Neuronal stem cell (in vitro differentiated cells): ENCODE measurements at regions not wholly inside any gene's neighbourhood (a gene's known extent, or its start where the extent isn't known, plus 50 kb on each side); places are given as distances from the start of the nearest gene placed in this dataset.

ENCODE experiments used
- DNase-seq: peaks from one replicate; pipeline ENCODE4 v3.0.0-alpha.2; 2013; ENCODE audit warnings: low spot score
- H2AFZ ChIP-seq: one replicate; pipeline ENCODE4 v1.6.1; 2013; ENCODE audit warnings: mild to moderate bottlenecking, low read length, inconsistent platforms
- H2AK5ac ChIP-seq: 2 replicates; pipeline ENCODE4 v1.6.1; 2013; ENCODE audit warnings: low read depth, mild to moderate bottlenecking, inconsistent platforms, low read length, moderate library complexity, mixed read lengths
- H2BK120ac ChIP-seq: 2 replicates; pipeline ENCODE4 v1.6.1; 2013; ENCODE audit warnings: low read depth, mild to moderate bottlenecking, inconsistent platforms, low read length, moderate library complexity, mixed read lengths
- H2BK12ac ChIP-seq: one replicate; pipeline ENCODE4 v1.6.1; 2013; ENCODE audit warnings: low read length, inconsistent platforms
- H2BK15ac ChIP-seq: 2 replicates; pipeline ENCODE4 v1.6.1; 2013; ENCODE audit warnings: mild to moderate bottlenecking, low read length, inconsistent platforms, mixed read lengths
- H2BK5ac ChIP-seq: one replicate; pipeline ENCODE4 v1.6.1; 2013; ENCODE audit warnings: inconsistent platforms, mild to moderate bottlenecking, low read length, moderate library complexity
- H3K14ac ChIP-seq: one replicate; pipeline ENCODE4 v1.6.1; 2013; ENCODE audit warnings: low read length, inconsistent platforms
- H3K18ac ChIP-seq: 2 replicates; pipeline ENCODE4 v1.6.1; 2013; ENCODE audit warnings: low read length, inconsistent platforms
- H3K23ac ChIP-seq: 2 replicates; pipeline ENCODE4 v1.6.1; 2013; ENCODE audit warnings: low read depth, mild to moderate bottlenecking, mixed read lengths, low read length, inconsistent platforms; ENCODE audit not compliant: poor library complexity
- H3K27ac ChIP-seq: replicated peaks from 3 replicates; pipeline ENCODE4 v1.5.1; 2013; ENCODE audit warnings: low read length, inconsistent platforms
- H3K27me3 ChIP-seq, 3 experiments: 2 replicates each; pipeline ENCODE4 v1.6.1; 2013; ENCODE audit warnings: low read length in 3 of 3, mild to moderate bottlenecking in 2 of 3, inconsistent platforms in 1 of 3, low read depth in 1 of 3, mixed read lengths in 1 of 3, moderate library complexity in 1 of 3; ENCODE audit not compliant: control insufficient read depth in 3 of 3, insufficient read depth in 3 of 3
- H3K36me3 ChIP-seq, 2 donors: replicated peaks in 1 of 2; 2 replicates each; pipeline ENCODE4 v1.6.1; 2013; ENCODE audit warnings: low read length in 2 of 2; ENCODE audit not compliant: control insufficient read depth in 2 of 2, insufficient read depth in 2 of 2
- H3K4ac ChIP-seq: 2 replicates; pipeline ENCODE4 v1.6.1; 2013; ENCODE audit warnings: inconsistent platforms, mild to moderate bottlenecking, low read length, moderate library complexity
- H3K4me1 ChIP-seq, 2 donors: 1 replicate in 1 of 2; 2 replicates in 1 of 2; pipeline ENCODE4 v1.6.1; 2013; ENCODE audit warnings: low read length in 2 of 2, low read depth in 1 of 2; ENCODE audit not compliant: control insufficient read depth in 2 of 2, insufficient read depth in 1 of 2
- H3K4me2 ChIP-seq: one replicate; pipeline ENCODE4 v1.6.1; 2013; ENCODE audit warnings: mild to moderate bottlenecking, low read length, inconsistent platforms; ENCODE audit not compliant: insufficient read depth, poor library complexity, severe bottlenecking
- H3K4me3 ChIP-seq, 2 donors: 2 replicates each; pipeline ENCODE4 v1.5.1; 2013; ENCODE audit warnings: low read length in 2 of 2, mild to moderate bottlenecking in 2 of 2, inconsistent platforms in 1 of 2, moderate library complexity in 1 of 2
- H3K79me1 ChIP-seq: one replicate; pipeline ENCODE4 v1.6.1; 2013; ENCODE audit warnings: low read depth, mild to moderate bottlenecking, inconsistent platforms, low read length, moderate library complexity
- H3K9ac ChIP-seq: one replicate; pipeline ENCODE4 v1.6.1; 2013; ENCODE audit warnings: mild to moderate bottlenecking, low read depth, low read length, inconsistent platforms; ENCODE audit not compliant: poor library complexity
- H3K9me3 ChIP-seq, 2 donors: replicated peaks in 1 of 2; 2 replicates each; pipeline versions ENCODE3 to v1.6.1; 2013; ENCODE audit warnings: low read length in 2 of 2, mild to moderate bottlenecking in 2 of 2, inconsistent platforms in 1 of 2, low read depth in 1 of 2, mixed read lengths in 1 of 2, moderate library complexity in 1 of 2; ENCODE audit not compliant: control insufficient read depth in 2 of 2, insufficient read depth in 1 of 2
- H4K8ac ChIP-seq: one replicate; pipeline ENCODE4 v1.6.1; 2013; ENCODE audit warnings: low read depth, mild to moderate bottlenecking, inconsistent platforms, low read length, moderate library complexity
- H4K91ac ChIP-seq: one replicate; pipeline ENCODE4 v1.6.1; 2013; ENCODE audit warnings: low read length, low read depth, mild to moderate bottlenecking, inconsistent platforms; ENCODE audit not compliant: poor library complexity
- WGBS, 2 donors: extraction: QIAGEN DNeasy Blood & Tissue Kit; methylation state at CpG; one replicate each; pipeline ENCODE4 v1.1.7; 2013; ENCODE audit warnings: missing lambda C conversion rate in 2 of 2, mixed read lengths in 1 of 2; ENCODE audit not compliant: insufficient read length in 2 of 2, insufficient replicate concordance in 1 of 2; ENCODE audit errors: extremely low coverage in 2 of 2; 5-methylcytosine and 5-hydroxymethylcytosine counted together

GRCh38 chr2:39933196-39933595, 154.1 kb upstream of the THUMPD2 start:
- Histone ChIP-seq H3K14ac (no peak overlapping the region), H2AFZ (no peak overlapping the region), H3K36me3 (no peaks in the 10 kb centered on the region), H2BK12ac (no peak overlapping the region), H2BK15ac (no peak overlapping the region), H3K27me3 (no peaks in the 10 kb centered on the region), H3K9me3 (no peaks in the 10 kb centered on the region), H4K91ac (no peak overlapping the region), H3K79me1 (no peaks in the 10 kb centered on the region), H3K23ac (no peak overlapping the region), H4K8ac (no peak overlapping the region), H3K27ac (no peak overlapping the region), H2BK5ac (no peak overlapping the region), H2AK5ac (no peak overlapping the region), H3K18ac (no peak overlapping the region), H3K4me3 (no peak overlapping the region), H3K4ac (no peak overlapping the region), H3K4me2 (no peak overlapping the region), H3K4me1 (no peaks in the 10 kb centered on the region), H3K9ac (no peak overlapping the region), H2BK120ac (no peak overlapping the region)
- no CpG with 5 or more reads among the region's 3 CpGs for WGBS, 2 donors
- DNase-seq, result no peak

- Histone ChIP-seq H3K27ac (no peak overlapping the region), H2BK15ac (no peak overlapping the region), H2BK120ac (no peak overlapping the region), H3K36me3 (no peaks in the 10 kb centered on the region), H3K27me3 (no peaks in the 10 kb centered on the region), H4K8ac (no peak overlapping the region), H3K4me1 (no peaks in the 10 kb centered on the region), H3K9me3 (no peaks in the 10 kb centered on the region), H3K4ac (no peak overlapping the region), H2AK5ac (no peak overlapping the region), H3K4me3 (no peak overlapping the region), H3K4me2 (no peak overlapping the region), H3K14ac (no peak overlapping the region), H3K18ac (no peak overlapping the region), H4K91ac (no peak overlapping the region), H3K9ac (no peak overlapping the region), H2BK5ac (no peak overlapping the region), H3K79me1 (no peaks in the 10 kb centered on the region), H2BK12ac (no peak overlapping the region), H3K23ac (no peak overlapping the region), H2AFZ (no peak overlapping the region)
- DNase-seq, result no peak
- WGBS, 2 donors, result no CpG with 5 or more reads among the region's 3 CpGs
Observed at GRCh38 chr2:39932198-39932597, 153.1 kb upstream of the THUMPD2 start.

- Histone ChIP-seq H3K4me1 (no peaks in the 10 kb centered on the region), H3K9me3 (no peaks in the 10 kb centered on the region)
- no CpG with 5 or more reads among the region's 7 CpGs for WGBS, 2 donors
Observed at GRCh38 chr2:39930175-39930917, 151.3 kb upstream of the THUMPD2 start.

GRCh38 chr2:39929531-39929930, 150.5 kb upstream of the THUMPD2 start:
- WGBS, 2 donors, result no CpG with 5 or more reads among the region's 2 CpGs
- Histone ChIP-seq H3K36me3 (no peaks in the 10 kb centered on the region), H3K4me3 (no peak overlapping the region), H2BK120ac (no peak overlapping the region), H3K79me1 (no peaks in the 10 kb centered on the region), H2BK5ac (no peak overlapping the region), H3K4me2 (no peak overlapping the region), H3K9ac (no peak overlapping the region), H4K91ac (no peak overlapping the region), H3K4me1 (no peaks in the 10 kb centered on the region), H3K9me3 (no peaks in the 10 kb centered on the region), H2BK15ac (no peak overlapping the region), H3K18ac (no peak overlapping the region), H2AFZ (no peak overlapping the region), H3K27ac (no peak overlapping the region), H3K4ac (no peak overlapping the region), H2AK5ac (no peak overlapping the region), H3K27me3 (no peaks in the 10 kb centered on the region), H2BK12ac (no peak overlapping the region), H3K14ac (no peak overlapping the region), H4K8ac (no peak overlapping the region), H3K23ac (no peak overlapping the region)
- no peak for DNase-seq

More at GRCh38 chr2:39930175-39930917, 151.3 kb upstream of the THUMPD2 start:
- Histone ChIP-seq H3K27me3 (no peaks in the 10 kb centered on the region), H3K14ac (no peak overlapping the region), H2BK12ac (no peak overlapping the region), H3K27ac (no peak overlapping the region), H4K91ac (no peak overlapping the region), H2AFZ (no peak overlapping the region), H3K23ac (no peak overlapping the region), H2BK15ac (no peak overlapping the region), H2BK5ac (no peak overlapping the region), H3K79me1 (no peaks in the 10 kb centered on the region), H3K4ac (no peak overlapping the region), H3K36me3 (no peaks in the 10 kb centered on the region), H2BK120ac (no peak overlapping the region), H2AK5ac (no peak overlapping the region), H4K8ac (no peak overlapping the region), H3K18ac (no peak overlapping the region), H3K4me2 (no peak overlapping the region), H3K9ac (no peak overlapping the region), H3K4me3 (no peak overlapping the region)
- DNase-seq, result no peak
